GM21390 (cell line): ENCODE measurements at regions not wholly inside any gene's neighbourhood (a gene's known extent, or its start where the extent isn't known, plus 50 kb on each side); places are given as distances from the start of the nearest gene placed in this dataset.

Experiments used
- ATAC-seq: cut with Tn5 transposase; IDR thresholded peaks from one replicate; pipeline ENCODE4 v1.9.1; 2021; ENCODE audit not compliant: unreplicated experiment

DNA sequence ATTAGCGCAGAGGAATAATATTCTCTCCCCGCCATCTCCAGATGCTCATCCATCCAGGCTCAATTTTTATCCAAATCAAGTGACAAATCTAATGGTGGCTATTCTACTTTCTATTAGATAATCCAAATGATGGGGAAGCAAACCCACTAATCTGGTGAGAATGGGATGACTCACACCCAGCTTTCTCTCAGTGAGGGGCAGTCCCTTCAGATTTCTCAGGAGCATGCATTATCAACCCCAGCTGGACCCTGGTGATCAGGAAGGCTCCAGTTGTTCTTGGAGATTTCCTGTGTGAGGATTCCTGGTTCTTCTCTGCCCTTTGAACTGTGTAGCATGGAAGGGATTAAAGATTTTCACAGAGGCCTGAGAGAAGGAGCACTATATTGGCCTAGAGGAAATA lies 358.0 kb downstream of the WDR72 start:
- ATAC-seq = no peak

DNA sequence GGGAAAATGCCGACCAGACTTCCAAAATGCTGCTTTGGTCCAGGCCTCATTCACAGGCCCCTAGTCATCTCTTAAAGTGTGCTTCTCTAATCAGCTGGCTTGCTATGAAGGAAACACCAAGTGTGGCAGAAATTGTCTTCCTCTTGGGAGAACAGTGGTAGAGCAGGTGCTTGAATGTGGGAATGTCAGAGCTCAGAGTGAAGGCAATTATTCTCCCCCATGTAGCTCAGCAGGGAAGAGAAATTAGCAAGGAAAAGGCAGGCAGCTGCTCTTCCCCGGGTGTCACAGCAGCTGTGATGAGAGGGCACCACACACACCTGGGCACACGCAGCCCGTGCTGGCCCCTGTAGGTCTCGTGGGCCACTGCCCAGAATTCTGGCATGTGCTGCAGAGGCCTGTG lies 358.5 kb downstream of the WDR72 start:
- ATAC-seq = no peak

DNA sequence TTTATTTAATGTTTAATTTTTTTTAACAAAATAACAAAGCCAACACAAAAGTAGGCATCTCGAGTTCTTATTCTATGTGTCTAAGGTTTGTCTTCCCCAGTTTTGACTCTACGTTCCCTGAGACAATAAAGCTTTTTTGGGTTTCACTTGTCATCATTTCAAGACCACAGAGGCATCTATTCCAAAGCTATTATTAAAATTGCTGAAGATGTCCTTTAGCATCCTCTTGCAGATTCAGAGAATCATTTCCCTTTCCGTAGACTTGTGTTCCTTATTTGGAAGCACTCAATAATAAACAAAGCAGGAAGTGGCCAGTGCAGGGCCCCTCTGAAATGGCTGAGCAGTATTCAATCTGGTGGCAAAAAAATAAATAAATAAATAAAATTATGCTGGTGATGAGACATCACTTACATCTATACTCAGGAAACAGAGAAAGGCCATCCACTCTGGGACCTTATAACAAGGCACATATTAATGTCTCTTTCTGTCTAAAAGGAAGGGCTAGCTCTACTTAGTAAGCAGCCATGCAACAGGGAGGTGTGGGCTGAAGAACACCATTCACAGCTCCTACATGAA lies 362.3 kb downstream of the WDR72 start:
- no peak for ATAC-seq

DNA sequence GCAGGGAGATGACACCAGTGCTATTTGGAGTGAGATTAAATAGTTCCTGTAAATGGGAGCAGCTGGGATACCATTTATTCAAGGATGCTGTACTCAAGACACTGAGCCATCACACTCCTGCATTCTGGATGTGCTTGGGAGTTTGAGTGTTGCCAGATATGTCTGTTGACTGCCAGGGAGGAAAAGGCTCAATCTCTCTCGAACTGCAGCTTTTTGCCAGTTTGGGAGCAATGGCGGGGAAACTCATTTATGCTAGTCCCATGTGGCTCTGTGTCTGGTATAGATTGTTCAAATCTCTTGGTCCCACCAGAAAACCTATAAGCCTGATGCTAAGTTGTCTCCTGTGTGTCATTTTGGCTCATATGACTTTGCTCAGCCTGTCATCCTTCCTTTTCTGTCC lies 363.6 kb downstream of the WDR72 start:
- no peak for ATAC-seq

DNA sequence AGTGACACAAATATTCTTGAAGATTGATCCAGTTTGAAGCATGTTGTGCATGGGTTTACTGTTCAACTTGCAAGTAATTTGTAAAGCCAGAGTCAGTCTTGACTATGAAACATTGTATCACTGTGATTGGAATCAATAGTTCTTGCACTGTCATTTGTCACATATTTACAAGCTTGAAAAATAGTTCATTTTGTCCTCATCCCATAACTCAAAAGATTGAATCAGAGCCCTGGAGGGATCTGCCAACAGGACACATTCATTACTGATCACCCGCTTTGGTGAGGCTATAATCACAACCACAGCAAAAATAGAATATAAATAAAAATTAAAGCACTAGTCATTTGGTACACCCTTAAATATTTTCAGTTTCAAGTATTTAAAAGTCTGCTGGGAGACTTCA lies 368.9 kb downstream of the WDR72 start:
- ATAC-seq = no peak

DNA sequence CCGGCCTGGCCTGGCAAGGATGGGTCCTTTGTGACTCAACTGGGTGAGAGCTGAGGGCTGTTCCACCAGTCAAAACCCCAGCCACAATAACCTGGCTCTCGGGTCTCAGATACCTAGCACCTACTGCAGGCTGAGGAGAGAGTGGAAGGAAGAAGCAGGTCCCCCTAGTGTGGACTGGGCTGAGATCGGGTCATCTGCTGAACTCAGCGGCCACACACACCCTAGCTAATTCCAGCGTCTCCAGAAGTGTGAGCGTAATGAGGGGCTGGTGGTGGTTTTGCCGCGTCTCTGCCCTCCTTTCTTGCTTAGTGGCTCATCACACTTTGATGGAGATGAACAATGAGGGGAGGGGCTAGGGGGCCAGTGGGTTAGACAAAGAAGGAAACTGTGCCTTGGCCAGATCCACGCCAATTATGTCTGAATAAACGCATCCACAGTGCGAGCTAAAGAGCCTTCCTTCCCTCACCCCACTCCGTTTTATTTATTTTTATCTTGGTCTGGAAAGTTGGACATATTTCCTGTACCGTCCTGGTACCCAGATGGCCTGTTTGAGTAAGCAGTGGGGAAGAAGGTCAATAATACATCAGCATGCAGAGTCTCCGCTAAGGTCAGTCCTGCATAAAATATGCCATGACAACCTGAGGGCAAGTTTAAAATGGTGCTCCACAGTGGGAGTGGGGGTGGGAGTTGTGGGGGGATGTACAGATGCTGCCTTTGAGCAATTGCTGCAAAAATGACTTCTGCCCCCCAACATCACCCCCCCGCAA lies 370.0 kb downstream of the WDR72 start:
- no peak for ATAC-seq

DNA sequence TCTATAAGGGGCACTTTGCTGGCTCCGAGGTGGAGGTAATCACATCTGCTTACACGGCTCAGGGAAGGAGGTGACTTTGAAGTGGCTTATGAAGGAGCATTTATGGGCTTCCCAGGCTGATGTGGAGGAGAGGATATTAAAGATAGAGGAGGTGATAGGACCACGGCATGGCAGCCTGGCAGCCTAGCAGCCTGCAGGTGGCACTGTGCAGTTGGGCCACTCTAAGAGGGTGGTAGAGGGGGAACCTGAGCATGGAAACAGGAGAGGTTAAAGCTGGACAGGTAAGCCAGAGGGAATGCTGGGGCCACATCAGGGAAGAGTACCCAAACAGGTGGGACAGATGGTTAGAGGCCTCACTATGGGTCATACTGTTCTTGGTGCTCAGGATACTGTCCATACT lies 375.0 kb downstream of the WDR72 start:
- ATAC-seq = no peak

DNA sequence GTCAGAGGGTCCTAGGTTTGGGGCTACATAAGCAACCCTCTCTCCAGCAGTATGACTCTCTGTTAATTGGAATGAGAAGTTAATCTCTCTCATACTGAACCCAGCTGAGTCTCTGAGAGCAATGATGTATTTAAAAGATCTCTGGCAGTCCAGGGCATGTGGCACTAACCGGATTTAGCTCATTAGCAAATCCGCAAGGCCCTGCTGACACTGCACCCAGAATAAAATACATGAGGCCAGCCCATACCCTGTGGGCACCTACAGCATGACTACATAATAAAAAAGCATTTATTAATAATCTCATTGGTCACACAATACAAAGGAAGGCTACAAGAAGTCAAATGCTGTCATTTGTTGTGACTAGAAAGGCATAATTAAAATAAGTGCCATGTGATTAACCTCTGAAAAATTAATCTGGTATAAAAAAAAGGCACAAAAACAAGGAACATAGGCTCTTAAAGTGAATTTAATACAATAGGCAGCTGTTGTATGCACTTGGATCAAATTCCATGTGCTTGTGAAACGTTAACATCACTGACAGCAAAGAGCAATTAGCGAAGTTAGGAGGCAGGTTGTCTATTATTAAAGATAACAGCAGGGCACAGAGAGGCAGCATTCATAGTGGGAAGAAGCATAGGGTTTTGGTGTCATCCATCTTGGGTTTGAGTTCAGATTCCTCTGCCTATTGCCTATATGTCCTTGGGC lies 381.2 kb downstream of the WDR72 start:
- no peak for ATAC-seq

DNA sequence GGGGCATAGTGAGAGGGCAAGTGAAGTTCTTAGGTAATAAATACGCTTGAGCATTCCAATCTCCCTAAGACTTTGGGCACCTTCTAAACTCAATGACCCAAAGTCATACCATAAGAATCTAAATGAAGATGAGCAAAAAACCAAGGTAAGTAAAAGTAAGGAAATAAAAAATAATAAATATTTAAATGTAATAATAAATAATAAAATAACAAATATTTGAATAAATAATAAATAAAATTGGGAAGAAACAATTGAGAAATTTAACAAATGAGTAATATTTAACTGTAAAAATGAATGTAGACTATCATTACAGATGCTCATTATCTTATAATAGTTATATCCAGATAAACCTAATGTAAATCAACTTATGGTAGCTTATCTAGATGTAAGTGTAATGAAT lies 391.7 kb downstream of the WDR72 start:
- no peak for ATAC-seq

DNA sequence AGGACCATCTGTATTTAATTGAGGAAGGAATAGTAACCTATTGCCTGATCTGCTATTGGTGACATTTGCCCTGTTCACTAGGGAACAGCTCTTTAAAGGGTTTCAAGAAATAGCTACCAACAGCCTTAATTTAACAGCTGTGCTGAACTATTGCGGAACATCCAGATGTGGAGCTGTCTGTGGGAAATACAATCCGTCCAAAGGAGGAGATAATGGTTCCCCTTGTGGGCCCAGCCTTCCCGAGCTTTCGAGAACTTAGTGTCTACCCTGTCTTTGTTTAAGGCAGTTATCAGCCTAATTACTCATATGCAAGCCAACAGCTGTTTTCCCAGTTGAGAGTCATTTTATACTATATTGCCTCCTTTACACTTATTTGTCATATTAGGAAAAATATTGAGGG lies 398.6 kb downstream of the WDR72 start:
- ATAC-seq = no peak

DNA sequence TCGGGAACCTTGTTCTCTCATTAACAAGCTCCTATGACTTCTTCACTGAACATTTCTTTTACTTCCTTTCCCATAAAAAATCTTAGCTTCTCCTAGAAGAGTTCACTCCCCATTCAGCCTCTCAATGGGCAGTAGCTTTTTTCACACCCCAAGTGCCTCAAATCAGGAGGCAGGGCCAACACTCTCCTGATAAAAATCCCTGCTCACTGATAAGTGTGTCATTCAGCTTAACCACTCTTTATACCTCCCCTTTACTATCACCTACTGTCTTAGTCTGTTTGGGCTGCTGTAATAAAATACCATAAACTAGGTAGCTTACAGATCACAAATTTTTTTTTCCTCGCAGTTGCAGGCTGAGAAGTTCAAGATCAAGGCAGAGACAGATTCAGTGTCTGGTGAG lies 400.4 kb downstream of the WDR72 start:
- no peak for ATAC-seq

DNA sequence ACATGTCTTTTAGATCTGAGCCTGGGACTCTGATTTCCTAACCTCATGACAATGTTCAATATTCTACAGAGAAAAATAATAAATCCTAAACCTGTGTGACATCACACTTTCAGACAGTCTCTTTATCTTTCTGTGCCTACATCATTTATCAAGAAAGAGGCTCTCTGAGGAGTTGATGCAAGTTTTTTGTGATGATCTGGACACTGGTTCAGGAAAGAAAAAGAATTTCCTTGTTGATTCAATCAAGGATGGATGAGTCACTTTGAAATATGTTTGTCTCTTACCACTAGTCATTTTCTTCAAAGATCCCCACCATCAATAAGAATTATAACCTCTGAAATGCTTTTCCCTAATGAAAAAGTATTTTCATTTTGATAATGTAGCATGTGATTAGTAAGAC lies 404.6 kb downstream of the WDR72 start:
- no peak for ATAC-seq

DNA sequence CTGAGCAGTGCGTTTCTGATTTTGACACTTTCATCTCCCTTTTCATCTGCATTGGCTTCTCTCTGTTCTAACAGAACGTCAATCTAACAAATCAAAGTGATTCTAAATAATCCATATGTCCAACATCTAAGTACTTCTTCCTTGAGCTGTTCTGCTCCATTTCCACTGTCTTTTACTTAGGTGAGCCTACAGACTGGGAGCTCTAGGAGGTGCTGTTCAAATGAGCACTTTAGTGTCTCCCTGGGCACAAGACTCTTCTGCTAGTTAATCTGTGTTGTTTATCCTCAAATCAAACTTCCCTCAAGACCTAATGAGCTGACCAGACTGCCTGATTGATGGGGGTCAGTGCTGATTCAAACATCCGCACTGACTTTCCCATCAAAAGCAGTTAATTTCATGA lies 408.1 kb downstream of the WDR72 start:
- ATAC-seq = no peak

DNA sequence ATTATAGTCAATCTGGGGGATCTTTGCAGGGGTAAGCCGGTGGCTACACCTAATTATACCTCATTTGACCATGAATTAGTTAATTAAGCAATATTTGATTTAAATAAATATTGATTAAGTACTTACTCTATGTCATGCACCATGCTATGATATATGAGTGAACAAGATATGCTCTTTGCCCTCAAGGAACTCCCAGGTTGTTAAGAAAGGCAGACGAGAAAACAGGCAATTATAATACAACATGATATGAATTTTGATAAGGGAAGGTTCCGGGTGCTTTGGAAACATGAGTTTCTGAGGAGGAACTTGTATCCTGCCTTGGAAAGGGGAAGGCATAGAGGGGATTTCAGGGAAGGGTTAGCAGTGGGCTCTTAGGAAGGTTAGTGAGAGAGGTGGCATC lies 412.9 kb downstream of the WDR72 start:
- no peak for ATAC-seq

DNA sequence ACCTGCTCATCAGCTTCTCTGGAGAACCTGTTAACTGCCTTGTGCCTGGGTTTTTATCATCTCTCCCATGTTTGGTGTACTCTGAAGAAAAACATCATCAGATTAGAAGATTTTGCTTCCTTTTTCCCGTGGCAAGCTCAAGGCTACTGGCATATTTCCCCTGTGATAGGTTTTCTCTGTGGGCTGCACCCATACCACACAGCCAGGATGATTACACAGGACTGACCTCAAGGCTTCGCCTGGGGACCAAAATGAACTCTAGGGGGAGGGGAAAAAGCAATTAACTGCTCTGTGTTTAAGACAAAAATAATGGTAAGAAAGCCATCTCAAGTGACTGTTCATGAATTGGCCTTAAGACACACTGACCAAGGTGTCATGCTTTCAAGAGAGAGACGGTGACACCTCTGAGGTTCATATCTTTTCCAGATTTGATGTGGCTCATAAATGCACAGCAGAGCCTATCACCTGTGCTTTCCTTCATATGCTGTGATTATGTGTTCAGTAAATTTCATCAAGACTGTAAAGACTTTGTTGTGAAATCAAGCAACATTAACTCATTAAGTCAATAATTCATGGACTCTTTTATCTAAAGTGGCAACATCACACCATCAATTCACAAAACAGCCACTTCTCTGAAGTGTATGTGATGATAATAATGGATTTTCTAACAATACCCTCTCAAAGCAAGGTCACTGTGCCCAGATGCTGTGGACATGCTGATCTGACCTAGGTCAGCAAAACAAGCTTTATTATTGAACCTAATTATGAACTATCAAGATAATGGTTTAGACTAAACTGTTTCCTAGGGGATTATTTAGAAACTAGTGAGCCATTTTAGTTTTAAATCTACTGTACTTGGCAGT lies 427.9 kb downstream of the WDR72 start:
- ATAC-seq = no peak

DNA sequence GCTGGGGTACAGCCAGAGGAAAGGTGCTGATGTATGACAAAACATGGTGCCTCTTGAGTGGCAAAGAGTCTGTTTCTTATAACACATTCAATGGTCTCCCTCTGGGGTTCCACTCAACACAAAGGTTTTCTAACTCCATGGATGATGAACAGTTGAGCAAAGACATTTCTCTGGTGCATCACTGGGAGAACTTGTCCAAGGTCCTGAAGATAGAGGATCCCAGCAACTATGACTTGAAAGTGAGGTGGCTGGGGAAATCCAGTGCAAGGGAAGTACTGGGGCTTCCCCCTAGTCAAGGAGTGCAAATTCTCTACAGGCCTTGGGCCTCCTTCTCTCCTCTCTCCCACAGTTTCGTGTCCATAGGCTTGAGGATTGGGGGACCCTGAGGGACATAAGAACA lies 431.1 kb downstream of the WDR72 start:
- no peak for ATAC-seq

DNA sequence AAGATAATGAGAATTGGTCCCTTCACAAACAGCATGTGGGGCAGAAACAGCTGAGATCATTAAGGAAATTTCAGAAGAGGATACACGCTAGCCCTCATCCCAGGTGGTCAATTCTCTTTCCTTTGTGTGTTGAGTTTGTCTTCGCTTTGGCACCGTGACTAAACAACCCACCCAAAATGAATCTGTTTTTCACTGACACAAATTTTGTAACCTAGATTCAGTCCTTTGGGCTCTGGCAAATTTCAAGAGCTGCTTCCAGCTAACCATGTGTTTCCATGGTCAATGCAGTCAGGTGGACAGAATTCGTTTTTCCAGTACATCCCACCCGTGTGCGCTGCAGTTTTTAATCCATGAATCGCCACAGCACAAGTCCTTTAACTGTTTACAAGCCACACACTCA lies 435.4 kb downstream of the WDR72 start:
- ATAC-seq = no peak

DNA sequence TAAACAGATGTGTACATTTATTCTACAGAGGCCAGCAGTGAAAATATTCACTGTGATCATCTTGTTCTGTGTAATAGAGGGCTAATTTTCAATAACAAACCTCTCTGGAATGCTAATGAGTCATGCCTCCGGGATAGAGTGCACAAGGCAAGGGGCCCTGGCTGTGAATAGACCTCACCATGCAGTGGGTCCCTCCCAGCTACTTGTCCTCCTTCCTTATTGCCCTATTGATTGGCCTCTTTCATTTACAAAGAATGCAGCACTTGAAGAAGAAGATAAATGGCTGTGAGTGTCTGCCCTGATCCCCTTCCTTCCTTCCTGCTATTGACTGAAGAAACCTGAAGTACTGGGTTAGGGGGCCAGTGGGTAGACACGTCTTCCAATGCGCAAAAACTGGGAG lies 436.3 kb downstream of the WDR72 start:
- no peak for ATAC-seq

DNA sequence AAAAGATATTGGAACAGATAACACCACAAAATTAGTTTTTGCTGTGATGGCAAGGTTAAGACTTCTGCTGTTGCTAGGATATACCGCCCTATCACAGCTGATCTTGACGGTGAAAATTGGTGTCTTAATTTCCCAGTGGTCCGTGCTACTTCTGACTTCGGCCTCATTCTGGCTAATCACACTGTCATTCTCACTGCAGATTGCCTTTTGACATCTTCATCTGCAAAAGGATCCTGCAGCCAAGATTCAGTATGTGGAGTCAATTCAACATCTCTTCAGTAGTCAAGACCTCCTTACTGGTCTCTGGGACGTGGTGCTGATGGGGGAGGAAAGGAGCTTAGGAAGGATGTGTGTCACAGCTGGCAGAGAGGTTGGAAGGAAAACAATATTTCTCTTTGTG lies 438.6 kb downstream of the WDR72 start:
- no peak for ATAC-seq

DNA sequence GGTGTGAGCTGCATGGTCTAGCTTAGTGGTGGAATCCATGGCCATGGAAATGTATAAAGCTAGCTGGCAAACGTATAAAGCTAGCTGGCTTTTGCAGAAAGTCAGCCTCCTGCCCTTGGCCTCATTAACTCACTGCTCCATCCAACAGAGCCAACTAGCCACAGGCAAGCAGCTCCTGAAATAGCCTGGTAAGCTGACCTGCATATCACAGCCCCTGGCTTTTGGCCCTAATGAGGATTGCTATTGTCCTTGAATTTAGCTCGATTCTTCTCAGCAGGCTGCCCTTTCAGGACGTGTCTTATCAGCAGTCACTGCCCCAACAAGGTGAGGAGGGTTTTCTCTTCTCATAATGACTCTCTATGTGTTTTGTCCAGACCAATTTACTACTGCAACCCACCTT lies 446.8 kb downstream of the WDR72 start:
- no peak for ATAC-seq

DNA sequence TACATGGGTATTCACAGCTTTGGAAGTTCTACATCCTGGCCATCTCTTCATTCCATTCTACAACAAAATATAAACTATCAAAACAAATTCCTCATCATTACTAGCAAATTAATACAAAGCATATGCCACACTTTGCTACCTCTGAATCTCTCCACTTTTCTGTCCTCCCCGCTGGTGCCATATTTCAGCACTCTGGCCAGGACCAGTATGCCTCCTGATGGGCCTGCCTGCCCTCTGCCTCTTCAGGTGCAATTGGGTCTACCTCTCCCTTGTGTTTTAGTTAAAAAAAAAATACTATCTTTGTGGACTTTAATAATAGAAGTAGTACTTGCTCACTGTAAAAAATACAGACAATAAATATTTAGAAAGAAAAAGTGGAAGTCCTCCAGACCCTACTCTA lies 448.8 kb downstream of the WDR72 start:
- no peak for ATAC-seq
